ENCODE measurements at regions not wholly inside any gene's neighbourhood (a gene's known extent, or its start where the extent isn't known, plus 50 kb on each side); places are given as distances from the start of the nearest gene placed in this dataset.

DNA sequence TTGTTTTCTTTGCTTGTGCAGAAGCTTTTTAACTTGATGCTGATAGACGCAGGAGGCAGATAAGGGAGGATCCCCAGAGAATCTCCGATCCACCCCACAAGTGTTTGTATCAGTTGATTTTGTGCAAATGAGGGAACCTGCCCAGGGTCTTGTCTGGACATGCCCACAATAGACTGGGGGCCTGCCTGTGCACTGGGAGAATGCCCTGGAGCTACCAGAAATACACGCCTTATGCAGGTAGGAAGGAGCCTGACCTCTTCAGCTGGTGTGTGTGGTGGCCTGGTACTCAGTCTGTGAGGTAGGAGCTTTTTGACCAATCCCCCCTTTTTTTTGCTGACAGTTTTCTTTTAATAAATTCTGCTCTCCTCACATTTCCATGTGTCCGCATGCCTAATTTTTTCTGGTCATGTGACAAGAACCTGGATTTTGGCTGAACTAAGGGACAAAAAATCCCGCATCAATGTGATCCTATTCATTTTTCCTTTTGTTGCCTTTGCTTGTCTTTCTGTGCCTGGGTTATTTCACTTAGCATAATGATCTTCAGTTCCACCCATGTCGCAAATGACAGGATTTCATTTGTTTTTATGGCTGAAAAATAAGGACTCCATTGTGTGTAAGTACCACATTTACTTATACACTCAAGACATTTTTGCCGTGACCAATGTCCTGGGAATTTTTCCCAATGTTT, 430.6 kb upstream of the NRG3 start:
- TF ChIP-seq, protein P1, sequence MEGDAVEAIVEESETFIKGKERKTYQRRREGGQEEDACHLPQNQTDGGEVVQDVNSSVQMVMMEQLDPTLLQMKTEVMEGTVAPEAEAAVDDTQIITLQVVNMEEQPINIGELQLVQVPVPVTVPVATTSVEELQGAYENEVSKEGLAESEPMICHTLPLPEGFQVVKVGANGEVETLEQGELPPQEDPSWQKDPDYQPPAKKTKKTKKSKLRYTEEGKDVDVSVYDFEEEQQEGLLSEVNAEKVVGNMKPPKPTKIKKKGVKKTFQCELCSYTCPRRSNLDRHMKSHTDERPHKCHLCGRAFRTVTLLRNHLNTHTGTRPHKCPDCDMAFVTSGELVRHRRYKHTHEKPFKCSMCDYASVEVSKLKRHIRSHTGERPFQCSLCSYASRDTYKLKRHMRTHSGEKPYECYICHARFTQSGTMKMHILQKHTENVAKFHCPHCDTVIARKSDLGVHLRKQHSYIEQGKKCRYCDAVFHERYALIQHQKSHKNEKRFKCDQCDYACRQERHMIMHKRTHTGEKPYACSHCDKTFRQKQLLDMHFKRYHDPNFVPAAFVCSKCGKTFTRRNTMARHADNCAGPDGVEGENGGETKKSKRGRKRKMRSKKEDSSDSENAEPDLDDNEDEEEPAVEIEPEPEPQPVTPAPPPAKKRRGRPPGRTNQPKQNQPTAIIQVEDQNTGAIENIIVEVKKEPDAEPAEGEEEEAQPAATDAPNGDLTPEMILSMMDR (IDR thresholded peaks at IDR 0.05; ENCODE audit: low read depth, low read length) = no peak
- Histone ChIP-seq H3K27ac (no peak overlapping the region), H3K36me3 (no peaks in the 10 kb centered on the region), H3K27me3 (ENCODE audit: insufficient read depth, low read depth, severe bottlenecking) (no peaks in the 10 kb centered on the region), H3K9me3 (ENCODE audit: severe bottlenecking) (no peaks in the 10 kb centered on the region), H3K4me3 (ENCODE audit: low read depth, low read length) (no peak overlapping the region)
- no peak for DNase-seq

DNA sequence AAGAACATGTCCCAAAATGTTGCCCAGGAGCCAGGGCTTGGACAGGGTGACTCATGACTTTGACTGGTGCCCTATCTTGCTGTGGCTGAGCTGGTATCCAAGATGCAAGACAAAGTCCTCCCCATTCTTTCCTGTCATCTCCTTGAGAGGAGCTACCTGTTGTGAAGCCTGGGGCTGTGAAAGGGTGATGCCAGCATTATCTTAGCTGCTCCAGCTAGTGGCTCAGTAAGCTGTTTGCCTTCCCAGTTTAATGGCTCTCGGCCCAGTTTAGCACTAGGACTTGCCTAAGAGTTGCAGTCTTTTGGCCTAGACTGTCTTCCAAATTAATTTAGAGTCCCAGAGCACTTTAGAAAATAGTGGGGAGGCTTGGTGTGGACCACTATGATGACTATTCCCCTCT, 424.3 kb upstream of the NRG3 start:
- Histone ChIP-seq H3K27ac (no peak overlapping the region), H3K36me3 (no peaks in the 10 kb centered on the region), H3K4me3 (ENCODE audit: low read depth, low read length) (no peak overlapping the region), H3K9me3 (ENCODE audit: severe bottlenecking) (no peaks in the 10 kb centered on the region), H3K27me3 (ENCODE audit: insufficient read depth, low read depth, severe bottlenecking) (no peaks in the 10 kb centered on the region)
- no peak for DNase-seq
- TF ChIP-seq, protein P1 (IDR thresholded peaks at IDR 0.05; ENCODE audit: low read depth, low read length) = no peak

DNA sequence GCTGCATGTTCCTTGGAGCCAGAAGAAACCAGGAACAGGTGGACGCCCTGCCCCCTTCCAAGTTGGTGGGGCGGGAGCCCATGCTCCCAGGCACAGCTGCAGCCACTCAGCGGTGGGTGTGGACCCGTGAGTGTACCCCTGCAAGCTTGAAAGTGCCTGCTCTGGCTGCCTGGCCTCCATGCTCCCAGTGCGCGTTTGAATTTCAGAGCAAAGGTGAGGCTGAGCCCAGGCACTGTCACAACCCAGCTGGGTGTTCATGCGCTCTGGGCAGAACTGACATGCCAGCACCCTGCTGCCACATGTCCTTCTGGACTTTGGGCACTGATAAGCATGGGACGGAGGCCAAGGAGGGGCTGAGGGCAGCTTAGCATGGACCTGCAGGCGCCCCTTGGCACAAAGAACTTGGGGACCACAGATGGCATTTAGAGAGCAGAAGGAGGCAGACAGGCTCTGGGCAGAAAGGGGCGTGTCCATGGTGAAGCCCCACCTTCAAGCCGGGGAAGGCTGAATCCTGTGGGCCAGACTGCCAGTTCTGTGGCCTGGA, 402.0 kb upstream of the NRG3 start:
- peaks cover 4% of the 10 kb centered on the region for H3K9me3 ChIP-seq (ENCODE audit: severe bottlenecking)
- H3K36me3 ChIP-seq = no peaks in the 10 kb centered on the region
- H3K27ac ChIP-seq = no peak overlapping the region
- DNase-seq = peak; percentile 12
- no peak overlapping the region for H3K4me3 ChIP-seq (ENCODE audit: low read depth, low read length)
- H3K27me3 ChIP-seq (ENCODE audit: insufficient read depth, low read depth, severe bottlenecking) = no peaks in the 10 kb centered on the region
- TF ChIP-seq, protein P1 (IDR thresholded peaks at IDR 0.05; ENCODE audit: low read depth, low read length) = no peak

DNA sequence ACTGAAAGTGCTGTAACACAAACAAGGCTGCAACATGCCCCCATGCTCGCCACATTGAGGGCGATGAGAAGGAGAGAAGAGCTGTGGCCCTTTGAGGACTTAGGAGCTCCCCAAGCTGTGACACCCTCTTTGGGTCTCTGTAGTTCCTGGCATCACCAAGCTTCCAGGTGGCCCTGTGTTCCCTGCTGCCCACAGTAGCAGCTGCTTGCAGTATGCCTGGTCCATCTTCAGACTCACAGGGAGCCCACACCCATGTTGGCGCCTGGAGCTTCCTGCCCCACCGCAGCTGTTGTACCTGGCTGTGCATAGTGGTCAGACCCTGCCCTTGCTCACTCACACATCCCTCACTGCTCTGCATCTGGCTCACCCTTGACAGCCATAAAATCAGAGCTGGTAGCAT, 401.2 kb upstream of the NRG3 start:
- TF ChIP-seq, protein P1 (IDR thresholded peaks at IDR 0.05; ENCODE audit: low read depth, low read length) = no peak
- DNase-seq = no peak
- Histone ChIP-seq H3K9me3 (ENCODE audit: severe bottlenecking) (peaks cover 4% of the 10 kb centered on the region), H3K27ac (no peak overlapping the region), H3K36me3 (no peaks in the 10 kb centered on the region), H3K27me3 (ENCODE audit: insufficient read depth, low read depth, severe bottlenecking) (no peaks in the 10 kb centered on the region), H3K4me3 (ENCODE audit: low read depth, low read length) (no peak overlapping the region)

DNA sequence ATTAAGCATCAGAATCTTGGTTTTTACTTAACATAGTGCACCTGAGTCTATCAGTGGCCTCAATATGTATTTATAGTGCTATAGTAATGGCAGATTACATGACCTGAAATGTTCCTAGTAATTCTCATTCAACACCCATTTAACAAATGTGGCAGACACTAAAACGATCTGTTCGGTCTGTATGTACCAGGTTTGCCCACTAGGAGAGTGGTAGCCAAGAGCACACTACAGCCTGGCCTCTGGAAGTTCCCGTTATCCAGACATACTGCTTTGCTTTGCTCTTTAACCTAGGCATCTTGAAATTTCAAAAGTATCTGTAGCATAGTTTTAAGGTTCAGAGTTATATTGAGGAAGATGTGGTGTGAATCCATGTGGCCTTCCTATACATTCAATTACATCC, 395.7 kb upstream of the NRG3 start:
- no peaks in the 10 kb centered on the region for H3K9me3 ChIP-seq (ENCODE audit: severe bottlenecking)
- TF ChIP-seq, protein P1 (IDR thresholded peaks at IDR 0.05; ENCODE audit: low read depth, low read length) = peak; percentile 28; the same call in 1 of the 2 replicates

DNA sequence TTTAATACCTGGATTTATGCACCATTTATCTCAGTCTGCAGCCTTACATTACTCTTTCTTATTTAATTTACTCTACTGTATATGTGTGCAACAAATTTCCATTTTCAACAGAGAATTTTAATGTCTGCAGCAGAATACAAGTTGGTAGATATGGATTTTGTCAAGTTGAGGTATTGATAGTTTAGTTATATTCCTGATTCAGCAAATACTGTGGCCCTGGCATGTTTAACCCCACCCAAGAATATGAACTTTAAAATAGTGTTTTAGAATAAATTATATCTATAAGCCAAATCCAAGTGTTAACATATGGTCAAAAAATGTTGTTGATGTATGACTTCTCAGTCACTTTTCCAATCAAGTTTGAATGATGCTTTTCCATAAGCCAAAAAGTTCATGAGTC, 378.4 kb upstream of the NRG3 start:
- Histone ChIP-seq H3K9me3 (ENCODE audit: severe bottlenecking) (no peaks in the 10 kb centered on the region), H3K36me3 (no peaks in the 10 kb centered on the region), H3K4me3 (ENCODE audit: low read depth, low read length) (no peak overlapping the region), H3K27ac (no peak overlapping the region), H3K27me3 (ENCODE audit: insufficient read depth, low read depth, severe bottlenecking) (no peaks in the 10 kb centered on the region)
- TF ChIP-seq, protein P1 (IDR thresholded peaks at IDR 0.05; ENCODE audit: low read depth, low read length) = no peak
- DNase-seq = no peak

More for the DNA sequence above, 395.7 kb upstream of the NRG3 start:
- Histone ChIP-seq H3K27ac (no peak overlapping the region), H3K36me3 (no peaks in the 10 kb centered on the region), H3K27me3 (ENCODE audit: insufficient read depth, low read depth, severe bottlenecking) (no peaks in the 10 kb centered on the region), H3K4me3 (ENCODE audit: low read depth, low read length) (no peak overlapping the region)
- DNase-seq = no peak
